ENCODE measurements at regions not wholly inside any gene's neighbourhood (a gene's known extent, or its start where the extent isn't known, plus 50 kb on each side); places are given as distances from the start of the nearest gene placed in this dataset.

- Mint-ChIP-seq H3K4me3 (no peak overlapping the region), H3K27me3 (ENCODE audit: insufficient read depth, low read depth, poor library complexity) (peaks cover 6% of the 10 kb centered on the region), H3K4me1 (0 out of 3 replicates have a peak, but pooled peaks cover 4% of the 10 kb centered on the region), H3K36me3 (ENCODE audit: low read depth) (no peaks in the 10 kb centered on the region), H3K27ac (no peak overlapping the region), H3K9me3 (no peaks in the 10 kb centered on the region)
- Histone ChIP-seq H3K79me2 (replicated peaks; ENCODE audit: insufficient read depth) (no peaks in the 10 kb centered on the region), H3K27ac (ENCODE audit: low read depth) (no peak overlapping the region), H3K36me3 (ENCODE audit: insufficient read depth) (no peaks in the 10 kb centered on the region), H3F3A (replicated peaks; ENCODE audit: low read depth) (no peaks in the 10 kb centered on the region), H3K4me2 (no peak overlapping the region), H2AFZ (no peak overlapping the region), H3K9me2 (ENCODE audit: insufficient read depth) (no peaks in the 10 kb centered on the region), H4K20me1 (replicated peaks; ENCODE audit: insufficient read depth) (no peaks in the 10 kb centered on the region), H3K4me1 (ENCODE audit: insufficient read depth) (no peaks in the 10 kb centered on the region), H3K4me3 (no peak overlapping the region), H3K27me3 (ENCODE audit: insufficient read depth) (no peaks in the 10 kb centered on the region)
- ATAC-seq (peak; percentile 67), DNase-seq (ENCODE audit: low spot score) (peak; percentile 43)
- TF ChIP-seq EZH2phosphoT487 (IDR thresholded peaks at IDR 0.05; ENCODE audit: unreplicated experiment) (no peak), EZH2 (IDR thresholded peaks at IDR 0.05; ENCODE audit: low read depth, unreplicated experiment) (no peak), POLR2AphosphoS5 (IDR thresholded peaks at IDR 0.05; ENCODE audit: low read depth) (no peak), JUNB (IDR thresholded peaks at IDR 0.05; ENCODE audit: unreplicated experiment) (no peak), NANOG (IDR thresholded peaks at IDR 0.05; ENCODE audit: borderline replicate concordance) (no peak), CTCF (conservative IDR thresholded peaks at IDR 0.05; ENCODE audit: low read depth in 2 of 2) (peak; percentile 53 to 65), ETS1 (IDR thresholded peaks at IDR 0.05) (no peak), STAT1 (IDR thresholded peaks at IDR 0.05; ENCODE audit: unreplicated experiment) (no peak)
Measured at GRCh38 chr10:63724922-63725321, 203.7 kb downstream of the REEP3 start.

GRCh38 chr10:63726867-63727266 lies 205.7 kb downstream of the REEP3 start:
- Histone ChIP-seq H3K4me3 (no peak overlapping the region), H3K79me2 (replicated peaks; ENCODE audit: insufficient read depth) (no peaks in the 10 kb centered on the region)
- no peak for TF ChIP-seq REST (IDR thresholded peaks at IDR 0.05; ENCODE audit: unreplicated experiment)
- no peak for TF ChIP-seq EZH2 (IDR thresholded peaks at IDR 0.05; ENCODE audit: low read depth, unreplicated experiment)
- no peak for TF ChIP-seq NANOG (IDR thresholded peaks at IDR 0.05; ENCODE audit: borderline replicate concordance)
- TF ChIP-seq ETS1 (IDR thresholded peaks at IDR 0.05) = no peak
- no peak for TF ChIP-seq ZNF331 (CRISPR knock-in tag; IDR thresholded peaks at IDR 0.05; ENCODE audit: low read depth)

More at GRCh38 chr10:63726867-63727266, 205.7 kb downstream of the REEP3 start:
- H3K9me2 ChIP-seq (ENCODE audit: insufficient read depth) = no peaks in the 10 kb centered on the region
- Mint-ChIP-seq H3K27me3 (ENCODE audit: insufficient read depth, low read depth, poor library complexity) (peaks cover 6% of the 10 kb centered on the region), H3K4me3 (no peak overlapping the region), H3K4me1 (no peaks in the 10 kb centered on the region), H3K27ac (no peak overlapping the region), H3K36me3 (ENCODE audit: low read depth) (no peaks in the 10 kb centered on the region), H3K9me3 (no peaks in the 10 kb centered on the region)
- H4K20me1 ChIP-seq (replicated peaks; ENCODE audit: insufficient read depth) = no peaks in the 10 kb centered on the region
- H2AFZ ChIP-seq = no peak overlapping the region
- no peaks in the 10 kb centered on the region for H3K36me3 ChIP-seq (ENCODE audit: insufficient read depth)
- H3F3A ChIP-seq (replicated peaks; ENCODE audit: low read depth) = no peaks in the 10 kb centered on the region; the same call in 1 of the 2 replicates
- H3K4me2 ChIP-seq = no peak overlapping the region
- H3K27me3 ChIP-seq (ENCODE audit: insufficient read depth) = no peaks in the 10 kb centered on the region
- no peak overlapping the region for H3K27ac ChIP-seq (ENCODE audit: low read depth)
- H3K4me1 ChIP-seq (ENCODE audit: insufficient read depth) = no peaks in the 10 kb centered on the region
- ATAC-seq (no peak), DNase-seq (ENCODE audit: low spot score) (no peak)
